Sigmoid colon (tissue), 6 donors: ENCODE measurements at regions not wholly inside any gene's neighbourhood (a gene's known extent, or its start where the extent isn't known, plus 50 kb on each side); places are given as distances from the start of the nearest gene placed in this dataset.

Experiments used
- DNase-seq: peaks from one replicate; pipeline ENCODE4 v3.0.0-alpha.2; 2019
- H3K27ac ChIP-seq, 4 donors: fragments of 200-600 bp; sonication (generic); one replicate each; pipeline ENCODE4 v1.5.1; 2016 to 2019; ENCODE audit warnings: mild to moderate bottlenecking in 1 of 4
- H3K27me3 ChIP-seq, 3 donors: fragments of 200-600 bp; sonication (generic); one replicate each; pipeline ENCODE4 v1.5.1; 2019; ENCODE audit warnings: mild to moderate bottlenecking in 1 of 3
- H3K36me3 ChIP-seq, 4 donors: fragments of 200-600 bp; sonication (generic); one replicate each; pipeline ENCODE4 v1.5.1; 2016 to 2019
- H3K4me1 ChIP-seq, 4 donors: fragments of 200-600 bp; sonication (generic); one replicate each; pipeline ENCODE4 v1.5.1; 2017 to 2019
- H3K4me3 ChIP-seq, 4 donors: fragments of 200-600 bp; sonication (generic); one replicate each; pipeline ENCODE4 v1.5.1; 2017 to 2019; ENCODE audit warnings: mild to moderate bottlenecking in 2 of 4, moderate library complexity in 1 of 4
- H3K9me3 ChIP-seq, 4 donors: fragments of 200-600 bp in 3 of 4; sonication (generic) in 3 of 4; one replicate each; pipeline versions ENCODE4 v1.5.1 to v1.6.1; 2013 to 2019
- CTCF ChIP-seq, 4 experiments: fragments of 450-650 bp in 3 of 4; fragments of 200-600 bp in 1 of 4; IDR thresholded peaks; one replicate each; pipeline ENCODE4 v1.5.1; 2016 to 2019; ENCODE audit warnings: antibody characterized with exemption in 4 of 4, mild to moderate bottlenecking in 3 of 4, moderate library complexity in 2 of 4
- EP300 ChIP-seq, 4 donors: sonication (generic); formaldehyde crosslinking; IDR thresholded peaks; one replicate each; pipeline ENCODE4 v1.6.1; 2017; ENCODE audit warnings: antibody characterized with exemption in 4 of 4
- POLR2A ChIP-seq, 2 donors: fragments of 450-650 bp; IDR thresholded peaks; one replicate each; pipeline ENCODE4 v1.6.1; 2016; ENCODE audit warnings: antibody characterized with exemption in 2 of 2, mild to moderate bottlenecking in 2 of 2, moderate library complexity in 2 of 2
- POLR2AphosphoS5 ChIP-seq, 4 donors: sonication (generic); formaldehyde crosslinking; IDR thresholded peaks; one replicate each; pipeline ENCODE4 v1.6.1; 2017; ENCODE audit warnings: antibody characterized with exemption in 4 of 4
- WGBS, 2 donors: extraction: QIAGEN DNeasy Blood & Tissue Kit; methylation state at CpG; one replicate each; pipeline ENCODE4 v1.1.7; 2013; 5-methylcytosine and 5-hydroxymethylcytosine counted together
- intact Hi-C: fragments of 100-400 bp; cut with DNase I; formaldehyde crosslinking; loops from one replicate; pipeline ENCODE4 v1.15.1; 2023
- donor health status: healthy with polysubstance abuse.
- donor health status: healthy.

DNA sequence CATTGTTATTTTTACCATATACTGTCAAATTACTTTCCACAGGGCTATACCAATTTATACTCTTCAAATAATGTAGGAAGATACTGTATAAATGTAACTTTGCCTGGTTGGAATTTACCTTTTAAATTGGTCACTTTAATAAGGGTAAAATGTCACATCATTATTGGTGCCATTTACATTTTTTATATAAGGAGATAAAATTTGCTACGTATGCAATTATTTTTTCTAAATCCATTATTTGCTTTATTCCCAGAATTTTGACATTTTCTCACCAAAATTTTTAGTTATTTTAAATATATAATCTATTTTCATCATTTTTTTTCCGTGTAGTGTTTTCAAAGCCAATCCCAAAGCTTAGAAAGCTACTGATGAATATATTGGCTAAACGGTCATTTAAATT, 664.7 kb downstream of the KCNJ2 start:
- Histone ChIP-seq H3K9me3 (no peaks in the 10 kb centered on the region), H3K27ac (no peak overlapping the region), H3K4me3 (no peak overlapping the region), H3K27me3 (no peaks in the 10 kb centered on the region), H3K36me3 (no peaks in the 10 kb centered on the region), H3K4me1 (no peaks in the 10 kb centered on the region)
- 89 to 92% methylated on average over 3 of the region's 3 CpGs for WGBS, 2 donors
- DNase-seq = no peak
- TF ChIP-seq POLR2A (IDR thresholded peaks at IDR 0.05) (no peak), CTCF (IDR thresholded peaks at IDR 0.05) (no peak), POLR2AphosphoS5 (IDR thresholded peaks at IDR 0.05) (no peak), EP300 (IDR thresholded peaks at IDR 0.05) (no peak)
- intact Hi-C loops = no loop called here

- no peak overlapping the region for H3K27ac ChIP-seq
- H3K9me3 ChIP-seq = no peaks in the 10 kb centered on the region
- H3K4me1 ChIP-seq = no peaks in the 10 kb centered on the region
- TF ChIP-seq EP300 (IDR thresholded peaks at IDR 0.05) = no peak
- TF ChIP-seq CTCF (IDR thresholded peaks at IDR 0.05) = no peak
- no peak for TF ChIP-seq POLR2A (IDR thresholded peaks at IDR 0.05)
- no peak for TF ChIP-seq POLR2AphosphoS5 (IDR thresholded peaks at IDR 0.05)
- H3K27me3 ChIP-seq = no peaks in the 10 kb centered on the region
- no peak overlapping the region for H3K4me3 ChIP-seq
- DNase-seq = no peak
- no peaks in the 10 kb centered on the region for H3K36me3 ChIP-seq
- 48 to 69% methylated on average over 3 of the region's 3 CpGs for WGBS, 2 donors
- intact Hi-C loops = no loop called here
Measured at GRCh38 chr17:70848785-70849184, 679.5 kb downstream of the KCNJ2 start.

DNA sequence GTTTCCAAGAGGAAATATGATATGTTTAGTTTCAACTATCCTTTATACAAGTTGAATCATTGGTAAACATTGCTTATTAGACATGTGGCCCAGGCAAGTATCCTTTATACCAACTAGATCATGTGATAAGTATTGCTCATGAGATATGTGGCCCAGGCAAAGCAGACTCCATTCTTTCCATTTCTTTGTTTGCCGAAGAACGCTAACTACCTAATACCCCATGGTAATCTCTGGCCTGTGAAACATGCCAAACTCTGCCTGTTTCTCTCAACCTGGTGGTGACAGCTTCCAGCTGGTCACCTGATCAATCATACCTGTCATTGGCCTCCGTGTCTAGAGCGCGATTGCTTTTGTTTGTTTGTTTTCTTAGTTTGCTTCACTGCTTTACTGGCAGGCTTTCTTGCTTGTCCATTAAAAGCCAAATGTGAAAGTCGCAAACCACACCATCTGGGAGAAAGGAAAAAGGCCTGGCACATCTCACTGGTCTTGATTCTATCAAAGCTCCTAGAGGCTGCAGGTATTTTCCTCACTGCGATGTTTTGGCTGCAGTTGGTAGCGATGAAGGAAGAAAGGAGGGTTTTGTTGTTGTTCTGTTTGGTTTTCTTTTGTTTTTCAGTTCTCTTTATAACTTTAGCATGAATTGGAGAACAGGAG, 686.2 kb downstream of the KCNJ2 start:
- 71% methylated on average over 8 of the region's 8 CpGs for WGBS, 2 donors
- Histone ChIP-seq H3K4me3 (no peak overlapping the region), H3K27ac (no peak overlapping the region), H3K9me3 (no peaks in the 10 kb centered on the region), H3K36me3 (no peaks in the 10 kb centered on the region), H3K27me3 (no peaks in the 10 kb centered on the region), H3K4me1 (no peaks in the 10 kb centered on the region)
- intact Hi-C loops = no loop called here
- TF ChIP-seq POLR2AphosphoS5 (IDR thresholded peaks at IDR 0.05) = no peak
- TF ChIP-seq POLR2A (IDR thresholded peaks at IDR 0.05) = no peak
- no peak for DNase-seq

DNA sequence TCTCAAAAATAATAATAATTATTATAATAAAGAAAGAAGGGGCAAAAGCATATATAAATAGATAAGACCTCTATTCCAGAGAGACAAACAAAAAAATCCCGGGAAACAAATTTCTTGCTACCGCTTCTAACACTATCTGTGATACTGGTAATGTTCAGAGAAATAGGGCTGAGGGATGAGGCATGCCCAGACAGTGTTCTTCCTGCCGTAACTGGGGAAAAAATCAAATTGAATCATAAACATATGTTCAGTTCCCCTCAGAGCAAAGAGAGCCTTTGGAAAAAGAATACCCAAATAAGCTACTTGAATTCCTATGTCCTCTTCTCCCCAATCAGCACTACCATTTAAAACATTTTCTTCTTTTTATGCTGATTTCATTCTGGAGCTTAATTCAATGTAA, 688.0 kb downstream of the KCNJ2 start:
- TF ChIP-seq POLR2A (IDR thresholded peaks at IDR 0.05) (no peak), POLR2AphosphoS5 (IDR thresholded peaks at IDR 0.05) (no peak), EP300 (IDR thresholded peaks at IDR 0.05) (no peak)
- 90 to 93% methylated on average over 3 of the region's 3 CpGs for WGBS, 2 donors
- H3K27ac ChIP-seq = no peak overlapping the region
- H3K4me1 ChIP-seq = no peaks in the 10 kb centered on the region
- H3K4me3 ChIP-seq = no peak overlapping the region
- no peaks in the 10 kb centered on the region for H3K36me3 ChIP-seq
- intact Hi-C loops = no loop called here
- H3K27me3 ChIP-seq = no peaks in the 10 kb centered on the region
- DNase-seq = no peak
- no peaks in the 10 kb centered on the region for H3K9me3 ChIP-seq

DNA sequence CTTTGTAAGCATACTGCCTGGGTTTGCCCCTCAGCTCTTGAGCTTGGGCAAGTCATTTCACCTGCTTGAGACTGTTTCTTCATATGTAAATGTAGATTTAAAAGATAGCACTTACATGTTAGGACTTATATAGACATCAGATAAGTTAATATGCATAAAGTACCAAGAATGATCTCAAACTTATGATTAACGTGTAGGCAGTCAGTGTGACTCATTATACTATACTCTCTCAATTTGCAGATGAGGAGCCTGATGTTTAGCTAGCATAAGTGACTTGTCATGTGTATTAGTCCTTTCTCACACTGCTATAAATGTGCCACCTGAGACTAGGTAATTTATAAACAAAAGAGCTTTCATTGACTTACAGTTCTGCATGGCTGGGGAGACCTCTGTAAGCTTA, 690.5 kb downstream of the KCNJ2 start:
- TF ChIP-seq CTCF (IDR thresholded peaks at IDR 0.05) (no peak), EP300 (IDR thresholded peaks at IDR 0.05) (no peak), POLR2AphosphoS5 (IDR thresholded peaks at IDR 0.05) (no peak), POLR2A (IDR thresholded peaks at IDR 0.05) (no peak)
- H3K9me3 ChIP-seq = no peaks in the 10 kb centered on the region
- intact Hi-C loops = no loop called here
- H3K4me3 ChIP-seq = no peak overlapping the region
- H3K36me3 ChIP-seq = no peaks in the 10 kb centered on the region
- no peaks in the 10 kb centered on the region for H3K4me1 ChIP-seq
- H3K27me3 ChIP-seq = no peaks in the 10 kb centered on the region
- 51 to 80% methylated on average over 1 of the region's 1 CpG for WGBS, 2 donors
- DNase-seq = no peak
- H3K27ac ChIP-seq = no peak overlapping the region

DNA sequence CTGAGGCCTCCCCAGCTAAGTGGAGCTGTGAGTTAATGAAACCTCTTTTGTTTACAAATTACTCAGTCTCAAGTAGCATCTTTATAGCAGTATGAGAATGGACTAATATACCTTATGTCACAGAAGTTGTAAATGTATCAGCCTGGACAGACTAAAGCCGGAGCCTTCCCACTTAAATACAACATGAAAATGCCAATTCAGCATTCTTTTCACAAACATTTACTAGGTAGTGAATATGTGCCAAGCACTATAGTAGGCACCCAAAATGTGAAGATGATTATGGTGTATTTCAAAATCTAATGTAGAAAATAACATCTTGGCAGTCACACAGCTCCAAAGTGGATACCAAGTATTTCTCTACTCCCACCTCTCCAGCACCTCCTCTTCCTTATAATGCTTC, 693.0 kb downstream of the KCNJ2 start:
- no peak for TF ChIP-seq POLR2AphosphoS5 (IDR thresholded peaks at IDR 0.05)
- no peak for TF ChIP-seq POLR2A (IDR thresholded peaks at IDR 0.05)
- TF ChIP-seq EP300 (IDR thresholded peaks at IDR 0.05) = no peak
- TF ChIP-seq CTCF (IDR thresholded peaks at IDR 0.05) = no peak
- WGBS, 2 donors = 84 to 95% methylated on average over 1 of the region's 1 CpG
- H3K36me3 ChIP-seq = no peaks in the 10 kb centered on the region
- H3K9me3 ChIP-seq = no peaks in the 10 kb centered on the region
- no peaks in the 10 kb centered on the region for H3K4me1 ChIP-seq
- no peak for DNase-seq
- no peak overlapping the region for H3K27ac ChIP-seq
- intact Hi-C loops = no loop called here
- no peak overlapping the region for H3K4me3 ChIP-seq
- H3K27me3 ChIP-seq = no peaks in the 10 kb centered on the region
